HFF-Myc (cell line): ENCODE measurements at regions not wholly inside any gene's neighbourhood (a gene's known extent, or its start where the extent isn't known, plus 50 kb on each side); places are given as distances from the start of the nearest gene placed in this dataset.

Experiments used
- DNase-seq: peaks from one replicate; pipeline ENCODE4 v3.0.0-alpha.2; 2011; ENCODE audit warnings: low read depth; ENCODE audit errors: extremely low read depth
- H3K4me3 ChIP-seq: replicated peaks from 2 replicates; pipeline ENCODE4 v1.5.1; 2011; ENCODE audit warnings: low read depth, mild to moderate bottlenecking, control low read depth, low read length
- TF ChIP-seq, protein P1 (sequence below): IDR thresholded peaks from 2 replicates; pipeline ENCODE4 v1.5.1; 2012; ENCODE audit warnings: mild to moderate bottlenecking, low read depth, low read length, control low read depth; ENCODE audit errors: missing control alignments

DNA sequence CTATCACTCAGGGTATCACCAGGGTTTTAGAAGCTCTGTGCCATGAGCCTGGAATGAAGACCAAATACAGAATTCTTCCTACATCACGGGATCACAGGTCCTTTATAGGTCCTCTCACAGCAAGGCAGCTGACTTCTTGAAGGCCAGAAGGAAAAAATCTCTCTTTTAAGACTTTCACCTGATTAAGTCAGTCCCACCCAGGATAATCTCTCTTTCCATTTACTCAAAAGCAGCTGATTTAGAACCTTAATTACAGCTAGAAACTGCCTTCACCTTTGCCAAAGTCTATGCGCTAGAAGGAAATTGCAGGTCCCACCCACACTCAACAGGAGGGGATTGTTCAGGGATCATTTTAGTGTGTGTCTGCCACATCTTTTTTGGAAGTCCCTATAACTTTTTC lies 135.1 kb downstream of the RAB11FIP2 start:
- DNase-seq, result no peak
- TF ChIP-seq, protein P1, sequence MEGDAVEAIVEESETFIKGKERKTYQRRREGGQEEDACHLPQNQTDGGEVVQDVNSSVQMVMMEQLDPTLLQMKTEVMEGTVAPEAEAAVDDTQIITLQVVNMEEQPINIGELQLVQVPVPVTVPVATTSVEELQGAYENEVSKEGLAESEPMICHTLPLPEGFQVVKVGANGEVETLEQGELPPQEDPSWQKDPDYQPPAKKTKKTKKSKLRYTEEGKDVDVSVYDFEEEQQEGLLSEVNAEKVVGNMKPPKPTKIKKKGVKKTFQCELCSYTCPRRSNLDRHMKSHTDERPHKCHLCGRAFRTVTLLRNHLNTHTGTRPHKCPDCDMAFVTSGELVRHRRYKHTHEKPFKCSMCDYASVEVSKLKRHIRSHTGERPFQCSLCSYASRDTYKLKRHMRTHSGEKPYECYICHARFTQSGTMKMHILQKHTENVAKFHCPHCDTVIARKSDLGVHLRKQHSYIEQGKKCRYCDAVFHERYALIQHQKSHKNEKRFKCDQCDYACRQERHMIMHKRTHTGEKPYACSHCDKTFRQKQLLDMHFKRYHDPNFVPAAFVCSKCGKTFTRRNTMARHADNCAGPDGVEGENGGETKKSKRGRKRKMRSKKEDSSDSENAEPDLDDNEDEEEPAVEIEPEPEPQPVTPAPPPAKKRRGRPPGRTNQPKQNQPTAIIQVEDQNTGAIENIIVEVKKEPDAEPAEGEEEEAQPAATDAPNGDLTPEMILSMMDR, result no peak
- H3K4me3 ChIP-seq, result no peak overlapping the region

DNA sequence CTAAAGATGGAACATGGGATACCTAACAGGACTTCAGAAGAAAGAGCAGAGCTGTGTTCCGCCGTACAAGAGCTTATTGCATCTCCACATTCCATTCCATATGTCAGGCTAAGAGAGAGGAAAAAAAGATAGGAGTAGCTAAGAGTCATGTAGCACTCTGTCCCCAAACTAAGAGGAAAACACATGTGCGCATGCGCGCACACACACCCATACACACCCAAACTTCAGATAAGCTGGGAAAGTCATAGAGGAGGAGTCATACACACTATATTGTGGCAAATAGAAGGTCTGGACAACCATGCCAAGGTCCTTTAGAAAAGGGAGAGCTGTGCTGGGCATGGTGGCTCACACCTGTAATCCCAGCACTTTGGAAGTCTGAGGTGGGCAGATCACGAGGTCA lies 132.4 kb downstream of the RAB11FIP2 start:
- TF ChIP-seq, protein P1, result no peak
- H3K4me3 ChIP-seq, result no peak overlapping the region
- DNase-seq, result no peak

DNA sequence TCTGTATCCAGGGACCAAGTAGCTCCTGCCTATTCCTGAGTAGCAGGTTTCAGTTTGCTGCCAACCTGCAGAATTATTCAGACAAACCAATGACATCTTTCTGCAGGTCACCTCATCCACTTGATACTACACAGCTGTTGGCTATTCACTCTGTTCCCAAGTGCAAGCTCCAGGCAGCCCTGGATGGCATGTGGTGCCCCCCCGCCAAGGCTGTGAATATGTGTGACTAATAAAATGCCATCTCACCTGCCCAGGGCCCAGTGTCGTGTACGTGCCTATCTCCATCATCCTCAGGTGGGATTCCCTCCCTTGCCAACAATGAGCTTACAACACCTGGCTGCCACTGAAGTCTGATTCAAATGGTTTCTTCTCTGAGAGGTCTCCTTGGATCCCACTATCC lies 125.8 kb downstream of the RAB11FIP2 start:
- TF ChIP-seq, protein P1, result no peak
- no peak for DNase-seq
- no peak overlapping the region for H3K4me3 ChIP-seq

DNA sequence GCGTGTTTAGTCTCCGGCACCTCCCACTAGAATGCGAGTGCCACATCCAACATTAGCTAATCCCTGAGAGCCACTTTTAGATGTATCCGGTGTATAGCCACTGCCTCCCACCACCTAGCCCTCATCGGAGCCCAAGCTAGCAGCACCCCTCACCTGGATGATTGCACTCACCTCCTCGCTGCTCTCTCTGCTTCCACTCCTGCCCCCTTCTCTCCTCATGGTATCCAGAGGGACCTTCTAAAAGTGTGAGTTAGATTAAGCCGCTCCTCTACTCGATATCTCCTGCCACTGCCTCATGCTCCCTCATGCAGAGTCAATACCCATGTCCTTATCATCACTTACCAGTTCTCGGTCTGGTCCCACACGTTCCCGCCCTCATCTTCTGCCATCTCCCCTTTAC lies 125.3 kb downstream of the RAB11FIP2 start:
- TF ChIP-seq, protein P1, result no peak
- H3K4me3 ChIP-seq, result no peak overlapping the region
- DNase-seq, result no peak

DNA sequence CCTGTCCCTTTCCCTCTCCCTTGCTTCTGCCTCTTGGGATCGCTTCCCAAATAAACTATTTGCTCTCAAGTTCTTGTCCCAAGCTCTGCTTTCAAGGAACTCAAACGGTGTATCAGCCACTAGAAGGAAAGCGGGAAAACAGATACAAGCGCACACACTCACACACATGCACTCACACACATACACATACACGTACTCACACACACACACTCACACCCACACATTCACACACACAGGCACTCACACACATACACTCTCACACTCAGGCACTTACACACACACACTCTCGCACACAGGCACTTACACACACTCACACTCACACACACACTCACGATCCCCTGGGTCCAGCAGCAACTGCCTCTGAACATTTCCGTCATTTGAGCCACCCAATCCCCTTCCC lies 121.9 kb downstream of the RAB11FIP2 start:
- TF ChIP-seq, protein P1, result no peak
- H3K4me3 ChIP-seq, result no peak overlapping the region
- no peak for DNase-seq

DNA sequence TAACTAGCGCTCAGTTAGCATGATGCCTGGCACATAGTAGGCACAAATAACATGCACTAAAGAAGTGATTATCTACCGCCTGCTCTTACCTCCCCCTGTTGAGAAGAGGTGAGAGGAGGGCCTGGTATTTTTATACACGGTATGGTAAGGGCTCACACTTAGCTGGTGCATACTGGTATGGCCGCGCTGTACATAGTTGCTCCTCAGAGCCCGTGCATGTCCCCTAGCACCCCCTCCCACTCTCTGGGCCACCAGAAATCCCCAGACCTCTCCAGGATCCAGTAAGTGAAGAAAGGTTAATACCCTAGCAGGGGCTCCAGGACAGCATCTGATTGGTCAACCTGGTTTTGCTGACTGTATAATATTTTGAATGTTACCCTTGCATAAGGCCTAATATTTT lies 121.4 kb downstream of the RAB11FIP2 start:
- no peak for DNase-seq
- no peak overlapping the region for H3K4me3 ChIP-seq
- TF ChIP-seq, protein P1, result no peak

DNA sequence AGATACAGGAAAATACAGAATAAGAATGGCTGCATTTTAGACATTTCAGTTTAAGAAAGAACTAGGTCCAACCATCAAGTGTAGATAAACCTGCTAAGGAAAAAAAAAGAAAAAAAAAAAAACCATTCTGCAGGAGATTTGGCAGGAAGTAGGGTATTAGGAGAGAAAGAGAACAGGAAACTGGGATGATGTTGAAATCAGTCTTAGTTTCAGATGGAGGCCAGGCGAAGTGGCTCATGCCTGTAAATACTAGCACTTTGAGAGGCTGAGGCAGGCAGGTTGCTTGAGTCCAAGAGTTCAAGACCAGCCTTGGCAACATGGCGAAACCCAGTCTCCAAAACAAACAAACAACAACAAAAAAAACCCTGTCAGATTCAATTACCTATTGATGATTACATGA lies 120.2 kb downstream of the RAB11FIP2 start:
- DNase-seq, result no peak
- H3K4me3 ChIP-seq, result no peak overlapping the region
- TF ChIP-seq, protein P1, result no peak
